ENCODE measurements at regions not wholly inside any gene's neighbourhood (a gene's known extent, or its start where the extent isn't known, plus 50 kb on each side); places are given as distances from the start of the nearest gene placed in this dataset.

GRCh38 chrX:122816288-122816687 lies 367.8 kb upstream of the GRIA3 start:
- TF ChIP-seq POLR2AphosphoS5 (IDR thresholded peaks at IDR 0.05) (no peak), POLR2A (IDR thresholded peaks at IDR 0.05) (no peak)
- TF ChIP-seq, protein P1, sequence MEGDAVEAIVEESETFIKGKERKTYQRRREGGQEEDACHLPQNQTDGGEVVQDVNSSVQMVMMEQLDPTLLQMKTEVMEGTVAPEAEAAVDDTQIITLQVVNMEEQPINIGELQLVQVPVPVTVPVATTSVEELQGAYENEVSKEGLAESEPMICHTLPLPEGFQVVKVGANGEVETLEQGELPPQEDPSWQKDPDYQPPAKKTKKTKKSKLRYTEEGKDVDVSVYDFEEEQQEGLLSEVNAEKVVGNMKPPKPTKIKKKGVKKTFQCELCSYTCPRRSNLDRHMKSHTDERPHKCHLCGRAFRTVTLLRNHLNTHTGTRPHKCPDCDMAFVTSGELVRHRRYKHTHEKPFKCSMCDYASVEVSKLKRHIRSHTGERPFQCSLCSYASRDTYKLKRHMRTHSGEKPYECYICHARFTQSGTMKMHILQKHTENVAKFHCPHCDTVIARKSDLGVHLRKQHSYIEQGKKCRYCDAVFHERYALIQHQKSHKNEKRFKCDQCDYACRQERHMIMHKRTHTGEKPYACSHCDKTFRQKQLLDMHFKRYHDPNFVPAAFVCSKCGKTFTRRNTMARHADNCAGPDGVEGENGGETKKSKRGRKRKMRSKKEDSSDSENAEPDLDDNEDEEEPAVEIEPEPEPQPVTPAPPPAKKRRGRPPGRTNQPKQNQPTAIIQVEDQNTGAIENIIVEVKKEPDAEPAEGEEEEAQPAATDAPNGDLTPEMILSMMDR (IDR thresholded peaks at IDR 0.05): no peak
